IPS DF 6.9 (cell line): ENCODE measurements at regions not wholly inside any gene's neighbourhood (a gene's known extent, or its start where the extent isn't known, plus 50 kb on each side); places are given as distances from the start of the nearest gene placed in this dataset.

Experiments
- DNase-seq: peaks from one replicate; pipeline ENCODE4 v3.0.0-alpha.2; 2013; ENCODE audit warnings: low read depth, low spot score
- H3K27ac ChIP-seq: one replicate; pipeline ENCODE4 v1.5.1; 2013; ENCODE audit warnings: low read length, control low read depth
- H3K27me3 ChIP-seq: 2 replicates; pipeline ENCODE4 v1.6.1; 2013; ENCODE audit warnings: mild to moderate bottlenecking, low read length; ENCODE audit not compliant: control insufficient read depth, insufficient read depth
- H3K36me3 ChIP-seq: 2 replicates; pipeline ENCODE4 v1.6.1; 2013; ENCODE audit warnings: low read length; ENCODE audit not compliant: control insufficient read depth, insufficient read depth
- H3K4me1 ChIP-seq: 2 replicates; pipeline ENCODE4 v1.6.1; 2013; ENCODE audit warnings: low read length; ENCODE audit not compliant: control insufficient read depth, insufficient read depth
- H3K4me3 ChIP-seq: 2 replicates; pipeline ENCODE4 v1.5.1; 2013; ENCODE audit warnings: mild to moderate bottlenecking, low read length
- H3K9me3 ChIP-seq: 2 replicates; pipeline ENCODE4 v1.6.1; 2013; ENCODE audit warnings: low read length, inconsistent platforms; ENCODE audit not compliant: control insufficient read depth, insufficient read depth
- WGBS: extraction: QIAGEN DNeasy Blood & Tissue Kit; methylation state at CpG from one replicate; pipeline ENCODE4 v1.1.7; 2013; ENCODE audit warnings: mixed read lengths, missing lambda C conversion rate; ENCODE audit not compliant: insufficient read length, insufficient coverage; 5-methylcytosine and 5-hydroxymethylcytosine counted together

DNA sequence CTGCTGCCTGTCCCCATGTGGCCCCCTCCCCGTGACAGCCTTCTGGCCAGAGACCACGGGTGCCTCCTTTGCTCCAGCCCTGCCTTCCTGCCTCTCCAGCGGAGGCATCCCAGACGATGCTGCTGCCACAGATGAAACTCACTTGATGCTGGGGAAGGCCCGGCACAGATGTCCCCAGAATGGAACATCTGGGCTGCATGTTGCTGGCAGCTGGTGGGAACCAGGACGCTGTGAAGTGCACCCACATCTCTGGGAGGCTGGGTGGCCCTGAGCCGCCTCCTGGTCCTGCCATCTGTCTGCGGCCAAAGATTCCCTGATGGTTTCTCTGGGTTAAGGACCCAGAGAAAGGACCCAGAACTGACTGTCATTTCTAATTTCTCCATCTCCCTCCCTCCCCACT, 51.9 kb upstream of the PTPRS start:
- H3K27me3 ChIP-seq, result 0 out of 2 replicates have a peak, but pooled peaks cover 1% of the 10 kb centered on the region
- no peaks in the 10 kb centered on the region for H3K9me3 ChIP-seq
- H3K4me3 ChIP-seq, result no peak overlapping the region
- no peaks in the 10 kb centered on the region for H3K4me1 ChIP-seq
- WGBS, result no CpG with 5 or more reads among the region's 8 CpGs
- H3K36me3 ChIP-seq, result no peaks in the 10 kb centered on the region
- no peak overlapping the region for H3K27ac ChIP-seq
- no peak for DNase-seq

DNA sequence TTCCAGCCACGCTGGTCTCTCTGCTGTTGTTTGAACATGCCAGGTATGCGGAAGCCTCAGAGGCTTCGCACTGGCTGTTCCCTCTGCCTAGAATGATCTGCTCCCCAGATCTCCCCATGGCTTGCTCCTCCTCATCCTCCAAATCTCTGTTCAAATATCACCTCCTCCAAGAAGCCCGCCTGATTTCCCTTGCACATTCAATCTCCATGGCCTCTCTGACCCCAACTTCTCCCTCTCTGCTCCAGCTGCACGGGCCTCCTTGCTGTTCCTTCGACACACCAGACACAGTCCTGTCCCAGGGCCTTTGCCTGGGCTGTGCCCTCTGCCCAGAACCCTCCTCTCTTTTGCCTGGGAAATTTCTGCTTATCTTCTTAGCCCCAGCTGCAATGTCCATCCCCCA, 52.5 kb upstream of the PTPRS start:
- Histone ChIP-seq H3K4me1 (peaks cover 3% of the 10 kb centered on the region; the same call in 1 of the 2 replicates), H3K9me3 (no peaks in the 10 kb centered on the region), H3K4me3 (no peak overlapping the region), H3K36me3 (no peaks in the 10 kb centered on the region), H3K27me3 (0 out of 2 replicates have a peak, but pooled peaks cover 1% of the 10 kb centered on the region), H3K27ac (no peak overlapping the region)
- no peak for DNase-seq
- no CpG with 5 or more reads among the region's 6 CpGs for WGBS

DNA sequence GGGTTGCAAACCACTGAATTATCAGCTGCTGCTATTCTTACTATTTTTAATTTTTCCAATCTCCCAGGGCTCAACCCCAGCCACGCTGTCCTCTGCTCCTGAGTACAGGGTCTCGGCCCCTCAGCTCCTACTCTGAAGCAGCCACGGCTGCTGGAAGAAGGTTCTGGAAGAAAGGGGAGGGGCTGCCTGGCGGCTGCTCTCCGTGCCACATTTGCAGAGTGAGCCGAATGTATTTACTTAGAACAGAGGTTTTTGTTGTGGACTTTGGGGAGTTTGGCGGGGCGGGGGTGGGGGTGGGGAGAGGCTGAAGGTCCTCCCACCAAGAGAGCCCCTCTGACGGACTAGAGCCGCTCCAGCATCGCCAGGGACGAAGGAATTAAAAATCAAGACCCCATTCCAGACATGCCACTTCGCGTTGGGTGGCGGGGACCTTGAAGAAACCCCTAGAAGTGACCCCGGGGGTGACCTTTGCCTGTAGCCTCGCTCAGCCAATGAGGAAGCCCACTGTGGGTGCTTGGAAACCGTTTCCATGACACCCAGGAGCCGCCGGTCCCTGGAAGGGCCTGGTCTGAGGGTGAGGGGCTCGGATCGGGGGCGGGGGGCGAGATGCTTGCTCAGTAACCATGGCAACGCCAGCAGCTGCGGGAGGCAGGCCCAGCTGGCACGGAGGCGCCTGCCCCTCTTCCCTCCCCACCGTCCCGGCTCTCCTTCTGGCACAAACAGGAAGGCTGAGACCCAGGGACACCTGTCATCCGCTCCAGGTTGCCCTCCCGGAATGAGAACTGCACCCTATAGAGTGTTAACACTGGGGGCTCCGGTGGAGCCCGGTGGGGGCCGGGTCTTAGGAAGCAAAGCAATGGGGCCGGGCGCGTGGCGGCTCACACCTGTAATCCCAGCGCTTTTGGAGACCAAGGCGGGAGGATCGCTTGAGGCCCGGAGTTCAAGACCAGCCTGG, 54.2 kb upstream of the PTPRS start:
- WGBS, result no CpG with 5 or more reads among the region's 43 CpGs
- 0 out of 2 replicates have a peak, but pooled peaks cover 1% of the 10 kb centered on the region for H3K27me3 ChIP-seq

DNA sequence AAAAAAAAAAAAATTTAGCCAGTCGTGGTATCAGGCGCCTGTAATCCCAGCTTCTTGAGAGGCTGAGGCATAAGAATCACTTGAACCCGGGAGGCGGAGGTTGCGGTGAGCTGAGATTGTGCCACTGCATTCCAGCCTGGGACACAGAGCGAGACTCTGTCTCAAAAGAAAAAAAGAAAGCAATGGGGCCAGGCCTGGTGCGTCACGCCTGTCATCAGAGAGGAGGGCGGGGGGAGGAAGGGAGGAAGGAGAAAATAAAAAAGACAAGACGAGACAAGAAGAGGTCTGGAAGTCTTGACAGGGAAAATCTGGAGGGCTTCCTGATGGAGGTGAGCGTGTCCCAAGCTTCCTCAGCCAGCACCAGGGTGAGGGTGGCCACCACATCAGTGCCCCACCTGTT, 54.9 kb upstream of the PTPRS start:
- Histone ChIP-seq H3K27ac (no peak overlapping the region), H3K36me3 (no peaks in the 10 kb centered on the region), H3K4me1 (peaks cover 3% of the 10 kb centered on the region; the same call in 1 of the 2 replicates), H3K27me3 (0 out of 2 replicates have a peak, but pooled peaks cover 1% of the 10 kb centered on the region), H3K4me3 (no peak overlapping the region), H3K9me3 (no peaks in the 10 kb centered on the region)
- DNase-seq, result no peak
- WGBS, result no CpG with 5 or more reads among the region's 11 CpGs

More for the DNA sequence above, 54.2 kb upstream of the PTPRS start:
- Histone ChIP-seq H3K27ac (no peak overlapping the region), H3K4me3 (no peak overlapping the region), H3K9me3 (no peaks in the 10 kb centered on the region), H3K36me3 (no peaks in the 10 kb centered on the region), H3K4me1 (peaks cover 3% of the 10 kb centered on the region; the same call in 1 of the 2 replicates)
- no peak for DNase-seq

DNA sequence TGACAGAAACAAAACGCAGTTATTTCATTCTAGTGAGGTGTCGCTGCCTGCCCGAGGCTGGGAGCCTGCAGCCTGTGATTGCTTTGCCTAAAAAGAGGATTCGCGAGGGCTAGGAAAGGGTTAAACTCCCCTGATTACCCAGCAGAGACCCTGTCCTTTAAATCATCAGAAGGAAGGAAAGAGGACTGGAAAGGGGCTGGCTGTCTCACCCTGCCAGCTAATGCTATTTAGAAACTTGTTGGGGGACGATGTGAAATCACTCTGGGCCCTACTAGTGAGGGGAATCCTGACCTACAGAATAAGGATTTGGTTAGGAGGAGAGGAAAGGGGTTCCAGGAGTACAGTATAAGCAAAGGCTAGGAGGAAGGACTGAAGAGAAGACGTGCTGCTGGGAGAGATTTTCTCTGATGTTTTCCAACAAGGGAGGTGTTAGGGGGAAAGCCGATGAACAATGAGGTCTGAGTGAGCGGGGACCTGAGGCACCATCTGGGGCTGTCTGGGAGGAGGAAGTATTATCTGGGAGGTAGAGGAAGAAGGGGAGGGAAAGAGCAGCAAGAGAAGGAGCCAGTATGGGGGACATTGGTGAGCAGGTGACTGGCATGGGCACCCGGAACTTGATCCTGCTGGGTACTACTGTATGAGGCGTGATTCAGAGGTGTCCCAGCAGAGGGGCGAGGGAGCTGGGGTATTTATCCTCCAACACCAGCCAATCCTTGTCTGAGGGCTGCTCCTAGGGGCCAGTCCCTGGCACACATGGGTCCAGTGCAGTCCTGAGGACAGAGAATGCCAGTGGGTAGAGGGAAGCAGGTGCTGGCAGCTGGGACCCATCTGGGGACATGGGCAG, 55.7 kb upstream of the PTPRS start:
- DNase-seq, result no peak
- peaks cover 3% of the 10 kb centered on the region; the same call in 1 of the 2 replicates for H3K4me1 ChIP-seq
- WGBS, result no CpG with 5 or more reads among the region's 12 CpGs
- no peaks in the 10 kb centered on the region for H3K9me3 ChIP-seq
- no peak overlapping the region for H3K27ac ChIP-seq
- no peaks in the 10 kb centered on the region for H3K36me3 ChIP-seq
- H3K4me3 ChIP-seq, result no peak overlapping the region
- H3K27me3 ChIP-seq, result 0 out of 2 replicates have a peak, but pooled peaks cover 1% of the 10 kb centered on the region

DNA sequence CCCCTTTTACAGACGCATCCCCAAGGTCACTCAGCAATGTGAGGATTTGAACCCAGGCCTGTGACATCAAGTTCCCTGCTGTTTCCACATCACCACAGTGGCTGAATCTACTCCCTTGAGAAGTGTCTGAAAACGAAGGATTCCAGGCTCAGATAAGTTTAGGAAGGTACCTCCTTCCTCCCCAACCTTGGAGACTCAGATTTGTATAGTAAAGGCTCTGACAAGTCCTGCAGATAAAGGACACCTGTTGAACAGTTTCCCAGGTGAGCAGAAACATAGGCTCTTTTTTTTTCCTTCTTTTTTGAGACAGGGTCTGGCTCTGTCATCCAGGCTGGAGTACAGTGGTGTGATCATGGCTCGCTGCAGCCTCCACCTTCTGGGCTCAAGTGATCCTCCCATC, 56.4 kb upstream of the PTPRS start:
- WGBS, result no CpG with 5 or more reads among the region's 3 CpGs
- Histone ChIP-seq H3K36me3 (no peaks in the 10 kb centered on the region), H3K27me3 (0 out of 2 replicates have a peak, but pooled peaks cover 1% of the 10 kb centered on the region), H3K27ac (no peak overlapping the region), H3K9me3 (no peaks in the 10 kb centered on the region), H3K4me3 (no peak overlapping the region), H3K4me1 (peaks cover 3% of the 10 kb centered on the region; the same call in 1 of the 2 replicates)
- no peak for DNase-seq

DNA sequence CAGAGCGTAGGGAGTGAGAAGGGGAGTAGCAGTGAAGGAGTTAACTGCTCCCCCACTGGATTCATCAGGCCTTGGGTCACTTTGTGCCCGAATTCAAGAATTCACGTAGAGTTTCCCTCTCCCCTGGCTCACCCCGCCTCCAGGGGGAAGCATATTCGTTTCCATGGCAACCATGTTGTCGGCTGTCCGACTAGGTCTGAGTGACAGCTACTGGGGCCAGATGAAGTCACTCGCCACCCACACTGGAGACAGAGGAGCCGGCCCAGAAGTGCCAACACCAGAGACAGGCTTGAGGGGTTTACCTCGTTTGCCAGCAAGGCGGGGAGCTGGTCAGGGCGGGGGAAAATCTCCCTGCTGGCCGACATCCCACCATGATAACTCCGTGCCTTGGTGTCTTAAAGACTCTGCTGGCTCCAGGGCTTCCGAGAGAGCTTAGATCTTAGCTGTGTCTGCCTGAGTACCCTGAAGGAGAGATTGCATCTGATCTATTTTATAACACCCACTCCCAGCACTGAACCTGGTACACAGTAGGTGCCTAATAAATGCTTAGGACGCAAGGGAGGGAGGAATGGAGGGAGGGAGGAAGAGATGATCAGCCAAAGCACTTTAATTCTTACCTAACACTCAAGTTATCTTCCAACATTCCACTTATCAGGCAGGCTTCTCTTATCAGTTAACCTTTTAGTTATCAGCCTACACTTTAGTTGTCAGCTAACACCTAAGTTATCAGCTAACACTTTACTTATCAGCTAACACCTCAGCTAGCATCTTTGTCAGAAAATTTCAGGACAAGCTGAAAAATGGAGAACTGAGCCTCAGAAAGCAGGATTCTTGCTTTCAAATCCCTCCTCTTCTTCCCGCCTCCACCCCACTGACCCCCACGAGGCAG, 57.2 kb upstream of the ZNRF4 start:
- Histone ChIP-seq H3K27ac (no peak overlapping the region), H3K4me3 (no peak overlapping the region), H3K9me3 (no peaks in the 10 kb centered on the region), H3K27me3 (0 out of 2 replicates have a peak, but pooled peaks cover 1% of the 10 kb centered on the region), H3K4me1 (peaks cover 3% of the 10 kb centered on the region; the same call in 1 of the 2 replicates), H3K36me3 (no peaks in the 10 kb centered on the region)
- WGBS, result no CpG with 5 or more reads among the region's 18 CpGs
- DNase-seq, result no peak

DNA sequence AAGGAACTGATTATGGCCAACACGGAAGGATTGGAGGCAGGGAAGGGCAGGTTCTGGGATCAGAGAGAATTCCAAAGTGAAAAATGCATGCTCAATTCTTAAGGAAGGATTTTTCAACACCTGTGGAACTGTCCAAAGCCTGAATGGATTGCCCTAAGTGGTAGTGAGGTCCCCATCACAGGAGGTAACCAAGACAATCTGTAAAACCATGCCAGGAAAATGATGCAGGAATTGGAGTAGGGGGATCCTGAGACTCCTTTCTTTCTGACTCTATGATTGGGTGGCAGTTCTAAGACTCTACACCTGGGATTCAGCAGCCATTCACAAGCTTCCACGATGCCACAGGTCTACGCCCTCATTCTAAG, 56.5 kb upstream of the ZNRF4 start:
- H3K9me3 ChIP-seq, result no peaks in the 10 kb centered on the region
- no peak overlapping the region for H3K4me3 ChIP-seq
- no peak overlapping the region for H3K27ac ChIP-seq
- no peaks in the 10 kb centered on the region for H3K36me3 ChIP-seq
- WGBS, result no CpG with 5 or more reads among the region's 3 CpGs
- 0 out of 2 replicates have a peak, but pooled peaks cover 1% of the 10 kb centered on the region for H3K27me3 ChIP-seq
- peaks cover 3% of the 10 kb centered on the region; the same call in 1 of the 2 replicates for H3K4me1 ChIP-seq
- DNase-seq, result no peak

DNA sequence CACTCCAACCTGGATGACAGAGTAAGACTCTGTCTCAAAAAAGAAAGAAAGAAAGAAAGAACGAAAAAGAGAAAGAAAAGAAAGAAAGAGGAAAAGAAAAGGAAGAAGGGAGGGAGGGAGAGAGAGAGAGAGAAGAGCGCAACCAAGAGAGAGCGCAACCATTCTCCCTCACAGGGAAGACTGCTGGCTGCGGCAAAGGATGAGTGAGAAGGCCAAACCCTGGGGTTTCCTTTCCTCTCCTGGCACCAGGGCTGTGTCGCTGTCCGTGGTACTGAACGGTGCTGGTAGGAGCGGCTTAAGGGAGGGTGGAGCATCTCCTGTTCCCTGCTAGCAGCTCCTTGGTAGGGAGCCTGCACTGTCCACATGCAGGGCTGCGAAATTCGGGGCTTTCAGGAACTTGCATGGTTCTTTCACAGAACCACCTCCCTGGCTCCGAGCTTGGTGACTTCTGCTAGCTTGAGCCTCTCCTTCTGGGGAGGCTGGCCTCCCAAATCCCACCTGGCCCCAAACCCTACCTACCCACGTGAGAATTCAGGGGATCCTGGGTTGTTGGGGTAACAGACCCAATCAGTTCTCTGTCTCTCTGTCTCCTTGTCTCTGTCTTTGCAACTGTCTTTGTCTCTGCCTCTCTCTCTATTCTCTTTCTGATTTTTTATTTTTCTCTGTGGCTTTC, 51.1 kb upstream of the ZNRF4 start:
- H3K27me3 ChIP-seq, result 0 out of 2 replicates have a peak, but pooled peaks cover 2% of the 10 kb centered on the region
- H3K4me3 ChIP-seq, result no peak overlapping the region

More for the DNA sequence above, 51.1 kb upstream of the ZNRF4 start:
- no CpG with 5 or more reads among the region's 12 CpGs for WGBS
- H3K36me3 ChIP-seq, result no peaks in the 10 kb centered on the region
- no peak overlapping the region for H3K27ac ChIP-seq
- H3K9me3 ChIP-seq, result no peaks in the 10 kb centered on the region
- DNase-seq, result peak; percentile 84
- no peaks in the 10 kb centered on the region for H3K4me1 ChIP-seq
